ENCODE measurements at regions not wholly inside any gene's neighbourhood (a gene's known extent, or its start where the extent isn't known, plus 50 kb on each side); places are given as distances from the start of the nearest gene placed in this dataset.

DNA sequence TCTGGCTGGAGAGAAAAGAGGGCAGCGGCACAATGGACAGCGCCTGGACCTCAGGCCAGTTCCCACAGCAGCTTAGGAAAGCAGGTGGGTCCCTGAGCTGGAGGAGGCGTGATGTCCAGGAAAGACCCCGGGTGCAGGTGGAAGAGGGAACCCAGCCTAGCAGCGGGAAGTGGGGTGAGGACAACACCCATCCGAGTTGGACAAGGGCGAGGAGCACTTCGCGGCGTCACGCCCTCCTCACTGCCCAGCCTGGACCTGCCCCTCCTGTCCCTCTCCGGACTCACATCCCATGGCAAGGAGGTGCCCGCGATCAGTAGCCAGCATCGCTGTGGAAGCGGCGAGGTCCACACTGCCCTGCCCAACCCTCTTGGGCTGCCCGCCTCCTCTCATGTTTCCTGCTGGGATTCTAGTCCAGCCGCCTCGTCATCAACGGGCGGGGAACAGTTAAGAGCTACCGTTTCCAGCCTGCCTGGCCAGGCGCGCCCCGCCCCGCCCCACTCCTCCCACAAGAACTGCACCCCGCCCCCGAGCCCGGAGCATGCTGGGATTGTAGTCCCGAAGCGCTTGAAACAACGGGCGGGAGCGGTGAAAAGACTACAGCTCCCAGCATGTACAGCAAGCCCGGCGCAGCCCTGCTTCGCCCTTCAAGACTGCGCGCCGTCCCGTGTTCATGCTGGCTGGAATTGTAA lies 930.6 kb upstream of the ZNF722 start:
- TF ChIP-seq, protein P1, sequence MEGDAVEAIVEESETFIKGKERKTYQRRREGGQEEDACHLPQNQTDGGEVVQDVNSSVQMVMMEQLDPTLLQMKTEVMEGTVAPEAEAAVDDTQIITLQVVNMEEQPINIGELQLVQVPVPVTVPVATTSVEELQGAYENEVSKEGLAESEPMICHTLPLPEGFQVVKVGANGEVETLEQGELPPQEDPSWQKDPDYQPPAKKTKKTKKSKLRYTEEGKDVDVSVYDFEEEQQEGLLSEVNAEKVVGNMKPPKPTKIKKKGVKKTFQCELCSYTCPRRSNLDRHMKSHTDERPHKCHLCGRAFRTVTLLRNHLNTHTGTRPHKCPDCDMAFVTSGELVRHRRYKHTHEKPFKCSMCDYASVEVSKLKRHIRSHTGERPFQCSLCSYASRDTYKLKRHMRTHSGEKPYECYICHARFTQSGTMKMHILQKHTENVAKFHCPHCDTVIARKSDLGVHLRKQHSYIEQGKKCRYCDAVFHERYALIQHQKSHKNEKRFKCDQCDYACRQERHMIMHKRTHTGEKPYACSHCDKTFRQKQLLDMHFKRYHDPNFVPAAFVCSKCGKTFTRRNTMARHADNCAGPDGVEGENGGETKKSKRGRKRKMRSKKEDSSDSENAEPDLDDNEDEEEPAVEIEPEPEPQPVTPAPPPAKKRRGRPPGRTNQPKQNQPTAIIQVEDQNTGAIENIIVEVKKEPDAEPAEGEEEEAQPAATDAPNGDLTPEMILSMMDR (IDR thresholded peaks at IDR 0.05; ENCODE audit: low read depth, low read length): no peak
- no peaks in the 10 kb centered on the region for H3K9me3 ChIP-seq (ENCODE audit: low read depth)
- no peaks in the 10 kb centered on the region for H3K36me3 ChIP-seq
- no peak overlapping the region for H3K4me3 ChIP-seq
- no peaks in the 10 kb centered on the region for H3K27me3 ChIP-seq
- H3K4me1 ChIP-seq (ENCODE audit: low read depth): no peaks in the 10 kb centered on the region
- no peak overlapping the region for H3K27ac ChIP-seq
- no peak for DNase-seq (ENCODE audit: low read depth in 1 of 2, low spot score in 1 of 2)

- H3K4me3 ChIP-seq: no peak overlapping the region
- TF ChIP-seq, protein P1 (IDR thresholded peaks at IDR 0.05; ENCODE audit: low read depth, low read length): no peak
- H3K27me3 ChIP-seq: no peaks in the 10 kb centered on the region
- DNase-seq (ENCODE audit: low read depth in 1 of 2, low spot score in 1 of 2): no peak
- H3K9me3 ChIP-seq (ENCODE audit: low read depth): no peaks in the 10 kb centered on the region
- H3K27ac ChIP-seq: no peak overlapping the region
- no peaks in the 10 kb centered on the region for H3K4me1 ChIP-seq (ENCODE audit: low read depth)
- H3K36me3 ChIP-seq: no peaks in the 10 kb centered on the region
These were observed 928.0 kb upstream of the ZNF722 start for GRCh38 chr7:63070696-63071095.

DNA sequence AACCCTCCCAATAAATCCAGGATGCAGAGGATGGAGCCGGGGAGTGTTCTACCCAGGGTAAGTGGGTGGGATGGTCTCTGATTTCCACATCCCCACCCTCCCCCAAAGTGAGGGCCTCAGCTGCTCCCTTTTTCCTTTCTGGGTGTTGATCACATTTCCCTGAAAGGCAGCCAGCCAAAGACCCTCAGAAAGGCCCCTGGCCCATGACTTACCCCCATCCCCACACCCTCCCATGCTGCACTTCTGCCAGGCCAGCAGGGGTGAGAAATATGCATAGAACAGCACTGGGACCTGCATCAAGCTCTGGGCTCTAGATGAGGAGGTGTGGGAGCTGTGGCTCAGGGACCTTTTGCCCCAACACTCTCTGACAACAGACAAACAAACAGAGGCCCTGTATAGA lies 927.3 kb upstream of the ZNF722 start:
- DNase-seq (ENCODE audit: low read depth in 1 of 2, low spot score in 1 of 2): no peak
- Histone ChIP-seq H3K4me1 (ENCODE audit: low read depth) (no peaks in the 10 kb centered on the region), H3K9me3 (ENCODE audit: low read depth) (no peaks in the 10 kb centered on the region), H3K27me3 (no peaks in the 10 kb centered on the region), H3K4me3 (no peak overlapping the region), H3K36me3 (no peaks in the 10 kb centered on the region), H3K27ac (no peak overlapping the region)
- TF ChIP-seq, protein P1 (IDR thresholded peaks at IDR 0.05; ENCODE audit: low read depth, low read length): no peak

DNA sequence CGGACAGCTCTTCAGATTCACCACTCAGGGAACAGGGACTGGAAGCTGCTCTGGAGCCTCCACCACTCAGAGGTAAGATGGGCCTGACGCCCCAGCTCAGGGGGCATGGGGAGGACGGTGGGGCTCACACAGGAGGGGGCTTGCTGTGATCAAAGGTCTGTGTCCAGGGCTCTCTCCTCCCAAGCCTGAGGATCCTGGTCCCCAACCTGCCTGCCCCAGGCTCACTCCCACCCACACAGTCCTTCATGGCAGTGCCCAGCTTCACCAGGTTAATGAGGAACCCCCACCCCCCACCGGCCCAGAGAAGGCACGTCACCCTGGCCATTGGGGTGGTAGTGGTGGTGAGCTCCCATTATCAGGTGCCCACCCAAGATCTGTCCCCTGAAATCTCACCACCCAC lies 926.7 kb upstream of the ZNF722 start:
- TF ChIP-seq, protein P1 (IDR thresholded peaks at IDR 0.05; ENCODE audit: low read depth, low read length): no peak
- no peak overlapping the region for H3K4me3 ChIP-seq
- H3K36me3 ChIP-seq: no peaks in the 10 kb centered on the region
- no peaks in the 10 kb centered on the region for H3K4me1 ChIP-seq (ENCODE audit: low read depth)
- no peak for DNase-seq (ENCODE audit: low read depth in 1 of 2, low spot score in 1 of 2)
- H3K27ac ChIP-seq: no peak overlapping the region
- no peaks in the 10 kb centered on the region for H3K27me3 ChIP-seq
- H3K9me3 ChIP-seq (ENCODE audit: low read depth): no peaks in the 10 kb centered on the region

DNA sequence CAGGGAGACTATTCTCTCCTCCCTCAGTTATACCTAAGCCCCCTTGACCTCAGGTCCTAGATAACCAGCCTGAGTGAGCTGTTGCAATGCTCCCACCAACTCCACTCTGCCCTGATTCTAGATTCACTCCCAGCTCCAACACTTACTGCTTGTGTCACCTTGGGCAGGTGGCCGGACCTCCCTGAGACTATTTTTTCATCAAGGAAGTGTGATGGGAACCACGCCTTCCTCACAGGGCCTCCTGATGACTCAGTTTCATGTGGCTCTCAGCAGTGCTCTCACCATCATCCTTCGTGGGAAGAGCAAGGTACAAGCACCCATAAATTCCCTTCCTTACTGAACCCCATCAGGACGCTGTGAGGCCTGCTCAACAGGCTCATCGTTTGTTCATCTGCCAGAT lies 925.8 kb upstream of the ZNF722 start:
- TF ChIP-seq, protein P1 (IDR thresholded peaks at IDR 0.05; ENCODE audit: low read depth, low read length): no peak
- no peaks in the 10 kb centered on the region for H3K27me3 ChIP-seq
- DNase-seq (ENCODE audit: low read depth in 1 of 2, low spot score in 1 of 2): no peak
- H3K27ac ChIP-seq: no peak overlapping the region
- no peak overlapping the region for H3K4me3 ChIP-seq
- no peaks in the 10 kb centered on the region for H3K36me3 ChIP-seq
- no peaks in the 10 kb centered on the region for H3K9me3 ChIP-seq (ENCODE audit: low read depth)
- no peaks in the 10 kb centered on the region for H3K4me1 ChIP-seq (ENCODE audit: low read depth)

All from cardiac muscle cell (in vitro differentiated cells and primary cell).